ENCODE measurements at regions not wholly inside any gene's neighbourhood (a gene's known extent, or its start where the extent isn't known, plus 50 kb on each side); places are given as distances from the start of the nearest gene placed in this dataset.

DNA sequence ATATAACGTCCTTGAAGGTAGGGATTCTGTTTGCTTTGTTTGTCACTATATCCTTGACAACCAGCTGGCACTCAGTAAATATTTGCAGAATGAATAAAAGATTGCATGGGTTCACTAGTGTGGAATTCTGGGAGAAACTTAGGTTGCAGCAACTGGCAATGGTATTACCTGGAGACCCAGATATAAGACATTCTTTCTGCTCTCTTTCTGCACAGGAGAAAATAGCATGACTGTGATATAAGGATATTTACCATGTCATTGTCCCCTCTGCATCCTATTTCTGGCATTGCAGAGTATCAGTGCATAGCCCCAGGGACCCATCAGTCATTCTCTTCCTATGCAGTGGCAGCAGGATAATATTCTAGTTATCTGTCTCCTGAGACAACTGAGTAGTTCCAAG lies 308.9 kb upstream of the LRRC7 start:
- H3K4me1 ChIP-seq (ENCODE audit: insufficient read depth, low read length, severe bottlenecking), result no peaks in the 10 kb centered on the region
- TF ChIP-seq, protein P1, sequence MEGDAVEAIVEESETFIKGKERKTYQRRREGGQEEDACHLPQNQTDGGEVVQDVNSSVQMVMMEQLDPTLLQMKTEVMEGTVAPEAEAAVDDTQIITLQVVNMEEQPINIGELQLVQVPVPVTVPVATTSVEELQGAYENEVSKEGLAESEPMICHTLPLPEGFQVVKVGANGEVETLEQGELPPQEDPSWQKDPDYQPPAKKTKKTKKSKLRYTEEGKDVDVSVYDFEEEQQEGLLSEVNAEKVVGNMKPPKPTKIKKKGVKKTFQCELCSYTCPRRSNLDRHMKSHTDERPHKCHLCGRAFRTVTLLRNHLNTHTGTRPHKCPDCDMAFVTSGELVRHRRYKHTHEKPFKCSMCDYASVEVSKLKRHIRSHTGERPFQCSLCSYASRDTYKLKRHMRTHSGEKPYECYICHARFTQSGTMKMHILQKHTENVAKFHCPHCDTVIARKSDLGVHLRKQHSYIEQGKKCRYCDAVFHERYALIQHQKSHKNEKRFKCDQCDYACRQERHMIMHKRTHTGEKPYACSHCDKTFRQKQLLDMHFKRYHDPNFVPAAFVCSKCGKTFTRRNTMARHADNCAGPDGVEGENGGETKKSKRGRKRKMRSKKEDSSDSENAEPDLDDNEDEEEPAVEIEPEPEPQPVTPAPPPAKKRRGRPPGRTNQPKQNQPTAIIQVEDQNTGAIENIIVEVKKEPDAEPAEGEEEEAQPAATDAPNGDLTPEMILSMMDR (IDR thresholded peaks at IDR 0.05; ENCODE audit: low read length), result no peak
- TF ChIP-seq EZH2 (IDR thresholded peaks at IDR 0.05; ENCODE audit: borderline replicate concordance, low read length), result no peak
- no peaks in the 10 kb centered on the region for H3K9me2 ChIP-seq (ENCODE audit: low read depth, low read length)
- H3K27me3 ChIP-seq (ENCODE audit: insufficient read depth, low read length), result no peaks in the 10 kb centered on the region
- no peaks in the 10 kb centered on the region for H3F3A ChIP-seq (ENCODE audit: insufficient read depth, low read length)
- no peak overlapping the region for H3K4me2 ChIP-seq (ENCODE audit: low read length)
- H3K9ac ChIP-seq (ENCODE audit: low read length), result no peak overlapping the region
- H3K9me3 ChIP-seq (ENCODE audit: low read length), result no peaks in the 10 kb centered on the region
- H3K4me3 ChIP-seq (ENCODE audit: low read depth, low read length, poor library complexity, severe bottlenecking), result no peak overlapping the region
- no peaks in the 10 kb centered on the region for H4K20me1 ChIP-seq (ENCODE audit: insufficient read depth, low read length)
- H2AFZ ChIP-seq (ENCODE audit: low read length), result no peak overlapping the region
- H3K27ac ChIP-seq (ENCODE audit: low read depth, low read length, poor library complexity, severe bottlenecking), result no peak overlapping the region
- H3K36me3 ChIP-seq (ENCODE audit: insufficient read depth, low read length), result no peaks in the 10 kb centered on the region
- no peaks in the 10 kb centered on the region for H3K79me2 ChIP-seq (ENCODE audit: insufficient read depth, low read length)

DNA sequence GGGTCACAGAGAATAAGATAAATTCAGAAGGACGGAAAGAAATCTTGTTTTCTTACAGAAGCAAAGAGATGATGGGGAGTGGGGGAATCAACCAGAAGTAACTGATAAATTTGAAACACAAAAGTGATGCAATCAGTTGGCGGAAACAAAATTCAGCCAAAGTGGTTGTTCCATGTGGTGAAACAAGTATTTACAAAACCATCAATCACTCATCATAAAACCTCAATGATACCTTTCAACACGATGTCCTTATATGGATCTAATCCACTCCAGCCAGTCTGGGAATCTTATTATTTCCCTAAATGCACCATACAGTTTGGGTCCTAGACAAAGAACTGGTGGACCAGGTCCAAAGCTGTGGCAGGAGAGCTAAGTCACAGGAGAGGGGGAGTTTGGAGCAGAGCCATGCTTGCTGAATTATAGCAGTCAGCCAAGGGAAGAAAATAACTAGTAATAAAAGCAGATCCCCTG lies 303.8 kb upstream of the LRRC7 start:
- Histone ChIP-seq H3K4me1 (ENCODE audit: insufficient read depth, low read length, severe bottlenecking) (no peaks in the 10 kb centered on the region), H3K27ac (ENCODE audit: low read depth, low read length, poor library complexity, severe bottlenecking) (no peak overlapping the region), H3K9me2 (ENCODE audit: low read depth, low read length) (no peaks in the 10 kb centered on the region), H3K9ac (ENCODE audit: low read length) (no peak overlapping the region), H3K4me2 (ENCODE audit: low read length) (no peak overlapping the region), H2AFZ (ENCODE audit: low read length) (no peak overlapping the region), H4K20me1 (ENCODE audit: insufficient read depth, low read length) (no peaks in the 10 kb centered on the region), H3K36me3 (ENCODE audit: insufficient read depth, low read length) (no peaks in the 10 kb centered on the region), H3K27me3 (ENCODE audit: insufficient read depth, low read length) (no peaks in the 10 kb centered on the region), H3K9me3 (ENCODE audit: low read length) (no peaks in the 10 kb centered on the region), H3F3A (ENCODE audit: insufficient read depth, low read length) (no peaks in the 10 kb centered on the region), H3K4me3 (ENCODE audit: low read depth, low read length, poor library complexity, severe bottlenecking) (no peak overlapping the region), H3K79me2 (ENCODE audit: insufficient read depth, low read length) (no peaks in the 10 kb centered on the region)
- TF ChIP-seq EZH2 (IDR thresholded peaks at IDR 0.05; ENCODE audit: borderline replicate concordance, low read length), result no peak
- TF ChIP-seq, protein P1 (IDR thresholded peaks at IDR 0.05; ENCODE audit: low read length), result no peak

DNA sequence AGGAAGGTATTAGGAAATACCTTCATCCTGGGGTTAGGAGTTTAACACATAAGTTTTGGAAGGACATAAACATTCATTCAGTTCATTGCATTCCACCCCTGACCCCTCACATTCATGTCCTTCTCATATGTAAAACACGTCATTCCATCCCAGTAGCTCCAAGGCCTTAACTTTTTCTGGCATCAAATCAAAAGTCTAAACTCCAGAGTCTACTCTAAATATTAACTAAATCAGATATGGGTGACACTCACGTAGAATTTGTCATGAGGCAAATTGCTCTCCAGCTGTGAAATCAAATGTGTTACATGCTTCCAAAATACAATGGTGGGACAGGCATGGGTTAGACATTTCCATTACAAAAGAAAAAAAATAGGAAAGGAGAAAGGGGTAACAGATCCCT lies 298.2 kb upstream of the LRRC7 start:
- no peak overlapping the region for H2AFZ ChIP-seq (ENCODE audit: low read length)
- H3K9me3 ChIP-seq (ENCODE audit: low read length), result no peaks in the 10 kb centered on the region
- H3K4me2 ChIP-seq (ENCODE audit: low read length), result no peak overlapping the region

More for the DNA sequence above, 298.2 kb upstream of the LRRC7 start:
- H3K4me3 ChIP-seq (ENCODE audit: low read depth, low read length, poor library complexity, severe bottlenecking), result no peak overlapping the region
- no peaks in the 10 kb centered on the region for H3K79me2 ChIP-seq (ENCODE audit: insufficient read depth, low read length)
- H3K9me2 ChIP-seq (ENCODE audit: low read depth, low read length), result no peaks in the 10 kb centered on the region
- no peak overlapping the region for H3K9ac ChIP-seq (ENCODE audit: low read length)
- H4K20me1 ChIP-seq (ENCODE audit: insufficient read depth, low read length), result no peaks in the 10 kb centered on the region
- H3K27me3 ChIP-seq (ENCODE audit: insufficient read depth, low read length), result no peaks in the 10 kb centered on the region
- TF ChIP-seq EZH2 (IDR thresholded peaks at IDR 0.05; ENCODE audit: borderline replicate concordance, low read length), result no peak
- TF ChIP-seq, protein P1 (IDR thresholded peaks at IDR 0.05; ENCODE audit: low read length), result no peak
- H3F3A ChIP-seq (ENCODE audit: insufficient read depth, low read length), result no peaks in the 10 kb centered on the region
- H3K36me3 ChIP-seq (ENCODE audit: insufficient read depth, low read length), result no peaks in the 10 kb centered on the region
- H3K4me1 ChIP-seq (ENCODE audit: insufficient read depth, low read length, severe bottlenecking), result no peaks in the 10 kb centered on the region
- no peak overlapping the region for H3K27ac ChIP-seq (ENCODE audit: low read depth, low read length, poor library complexity, severe bottlenecking)
